GM23338 (cell line): ENCODE measurements at regions not wholly inside any gene's neighbourhood (a gene's known extent, or its start where the extent isn't known, plus 50 kb on each side); places are given as distances from the start of the nearest gene placed in this dataset.

ENCODE experiments used
- ATAC-seq: fragments of 200-7000 bp; cut with Tn5 transposase; 3 replicates; pipeline ENCODE4 v1.9.1; 2020
- DNase-seq: peaks from one replicate; pipeline ENCODE4 v3.0.0-alpha.2; 2015; ENCODE audit warnings: low spot score
- H2AFZ ChIP-seq: fragments of 200-600 bp; sonication (generic); 2 replicates; pipeline ENCODE4 v1.8.0; 2016; ENCODE audit warnings: antibody characterized with exemption, mild to moderate bottlenecking, moderate library complexity
- H3F3A ChIP-seq: fragments of 200-600 bp; sonication (generic); replicated peaks from 2 replicates; pipeline ENCODE4 v1.8.0; 2017; ENCODE audit warnings: antibody characterized with exemption, mixed run types, low read depth
- H3K27ac ChIP-seq: fragments of 200-600 bp; sonication (generic); 2 replicates; pipeline ENCODE4 v1.6.1; 2016; ENCODE audit warnings: low read depth
- H3K27me3 ChIP-seq: fragments of 200-600 bp; sonication (generic); 2 replicates; pipeline ENCODE4 v1.8.0; 2016; ENCODE audit warnings: mild to moderate bottlenecking, mixed run types, moderate library complexity; ENCODE audit not compliant: insufficient read depth
- H3K36me3 ChIP-seq: fragments of 200-600 bp; sonication (generic); 2 replicates; pipeline ENCODE4 v1.8.0; 2016; ENCODE audit warnings: mild to moderate bottlenecking; ENCODE audit not compliant: insufficient read depth
- H3K4me1 ChIP-seq: fragments of 200-600 bp; sonication (generic); 2 replicates; pipeline ENCODE4 v1.8.0; 2016; ENCODE audit warnings: mild to moderate bottlenecking, moderate library complexity; ENCODE audit not compliant: insufficient read depth
- H3K4me2 ChIP-seq: fragments of 200-600 bp; sonication (generic); 2 replicates; pipeline ENCODE4 v1.7.1; 2017; ENCODE audit warnings: mixed run types
- H3K4me3 ChIP-seq: fragments of 200-600 bp; sonication (generic); 2 replicates; pipeline ENCODE4 v1.6.1; 2016; ENCODE audit warnings: mixed run types
- H3K79me2 ChIP-seq: fragments of 200-600 bp; sonication (generic); replicated peaks from 2 replicates; pipeline ENCODE4 v1.8.0; 2017; ENCODE audit warnings: mild to moderate bottlenecking; ENCODE audit not compliant: insufficient read depth
- H3K9me2 ChIP-seq: fragments of 200-600 bp; sonication (generic); 2 replicates; pipeline ENCODE4 v1.8.0; 2017; ENCODE audit not compliant: insufficient read depth
- H4K20me1 ChIP-seq: fragments of 200-600 bp; sonication (generic); replicated peaks from 2 replicates; pipeline ENCODE4 v1.8.0; 2017; ENCODE audit warnings: mild to moderate bottlenecking; ENCODE audit not compliant: insufficient read depth
- H3K27ac Mint-ChIP-seq: 2 replicates; pipeline ENCODE4 v1.8.0; 2020; ENCODE audit warnings: inconsistent platforms, mild to moderate bottlenecking, moderate library complexity, mixed read lengths
- H3K27me3 Mint-ChIP-seq: 3 replicates; pipeline ENCODE4 v1.8.0; 2022; ENCODE audit warnings: low read depth, mild to moderate bottlenecking, moderate library complexity, mixed read lengths, inconsistent platforms; ENCODE audit not compliant: insufficient read depth, poor library complexity
- H3K36me3 Mint-ChIP-seq: 3 replicates; pipeline ENCODE4 v1.8.0; 2021; ENCODE audit warnings: low read depth, mild to moderate bottlenecking, inconsistent platforms, moderate library complexity, mixed read lengths
- H3K4me1 Mint-ChIP-seq: 3 replicates; pipeline ENCODE4 v1.8.0; 2020; ENCODE audit warnings: mild to moderate bottlenecking, inconsistent platforms, mixed read lengths
- H3K4me3 Mint-ChIP-seq: 3 replicates; pipeline ENCODE4 v1.8.0; 2021; ENCODE audit warnings: moderate library complexity, mild to moderate bottlenecking, inconsistent platforms, mixed read lengths
- H3K9me3 Mint-ChIP-seq: 3 replicates; pipeline ENCODE4 v1.8.0; 2020; ENCODE audit warnings: moderate library complexity, mild to moderate bottlenecking, inconsistent platforms, mixed read lengths
- CREB1 ChIP-seq: fragments of 250-450 bp; sonication (Bioruptor Pico); IDR thresholded peaks from 2 replicates; pipeline ENCODE4 v1.5.0; 2020; ENCODE audit warnings: low read depth, mild to moderate bottlenecking, moderate library complexity
- EZH2 ChIP-seq: fragments of 200-600 bp; sonication (generic); IDR thresholded peaks from one replicate; pipeline ENCODE4 v1.8.0; 2017; ENCODE audit warnings: antibody characterized with exemption, mild to moderate bottlenecking, low read depth; ENCODE audit not compliant: unreplicated experiment
- NANOG ChIP-seq: IDR thresholded peaks from 2 replicates; pipeline ENCODE4 v1.6.1; 2016; ENCODE audit warnings: antibody characterized with exemption, borderline replicate concordance
- POLR2AphosphoS5 ChIP-seq: IDR thresholded peaks from 2 replicates; pipeline ENCODE4 v1.6.1; 2016; ENCODE audit warnings: antibody characterized with exemption, low read depth
- REST ChIP-seq: IDR thresholded peaks from one replicate; pipeline ENCODE4 v1.6.1; 2018; ENCODE audit warnings: antibody characterized with exemption; ENCODE audit not compliant: unreplicated experiment
- STAT1 ChIP-seq: IDR thresholded peaks from one replicate; pipeline ENCODE4 v1.6.1; 2016; ENCODE audit warnings: antibody characterized with exemption; ENCODE audit not compliant: unreplicated experiment
- ZNF331 ChIP-seq: fragments of 250-450 bp; sonication (Bioruptor Pico); IDR thresholded peaks from 2 replicates; pipeline ENCODE4 v1.5.0; 2020; ENCODE audit warnings: low read depth, mild to moderate bottlenecking, moderate library complexity

GRCh38 chr4:82045267-82045666 is 328.5 kb downstream of the HNRNPD start (continued):
- no peak for TF ChIP-seq REST
- TF ChIP-seq ZNF331 (CRISPR knock-in tag), result no peak
- no peak for TF ChIP-seq POLR2AphosphoS5
- no peak for TF ChIP-seq STAT1
- no peak for TF ChIP-seq CREB1
- no peak for TF ChIP-seq EZH2

DNA sequence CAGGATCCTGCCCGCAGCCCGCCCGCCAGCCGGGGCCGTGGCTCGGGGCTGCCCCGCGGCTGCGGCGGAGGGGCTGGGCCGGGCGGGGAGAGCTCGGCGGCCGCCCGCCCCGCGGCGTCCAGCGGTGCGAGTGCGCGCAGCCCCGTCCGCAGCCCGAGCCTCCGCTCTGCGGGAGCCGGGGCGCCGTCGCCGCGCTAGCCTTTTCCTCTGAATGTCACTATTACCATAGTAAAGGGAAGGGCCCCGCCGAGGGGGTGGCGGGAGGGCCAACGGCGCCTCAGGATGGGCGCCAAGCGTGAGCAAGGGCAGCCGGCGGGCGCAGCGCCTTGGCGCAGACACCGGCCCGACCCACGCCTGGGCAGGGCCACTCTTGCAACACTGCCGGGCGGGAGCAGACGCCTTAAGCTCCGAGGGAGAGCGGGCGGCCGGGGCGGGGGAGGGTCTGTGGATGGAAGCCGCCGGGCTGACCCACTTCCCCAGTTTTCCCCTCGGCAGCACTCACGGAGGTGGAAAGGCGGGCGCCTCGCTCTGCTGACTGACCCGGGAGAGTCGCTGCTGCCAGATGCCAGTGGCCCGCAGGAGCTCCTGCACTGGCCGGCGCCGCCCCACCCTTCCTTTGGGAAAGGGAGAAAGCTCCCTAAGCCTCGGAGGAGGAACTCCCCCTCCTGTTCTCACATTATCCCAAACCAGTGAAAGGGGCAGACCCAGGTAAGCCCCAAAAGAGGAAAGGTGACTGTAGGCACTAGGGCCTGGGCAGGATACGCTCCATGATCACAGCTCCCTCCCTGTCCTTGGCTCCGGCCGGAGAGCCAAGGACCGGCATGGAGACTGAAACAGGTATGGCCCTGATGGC is 329.4 kb downstream of the HNRNPD start:
- Histone ChIP-seq H3K9me2 (no peaks in the 10 kb centered on the region), H3F3A (peaks cover 11% of the 10 kb centered on the region; the same call in 1 of the 2 replicates), H3K27ac (no peak overlapping the region), H3K79me2 (no peaks in the 10 kb centered on the region), H3K4me1 (peaks cover 14% of the 10 kb centered on the region), H3K4me3 (peak overlapping the region; percentile 82), H3K27me3 (peaks cover 45% of the 10 kb centered on the region), H4K20me1 (no peaks in the 10 kb centered on the region; the same call in 1 of the 2 replicates), H3K4me2 (peak overlapping the region; percentile 95), H2AFZ (peak overlapping the region; percentile 97), H3K36me3 (no peaks in the 10 kb centered on the region)
- H3K27ac Mint-ChIP-seq, result no peak overlapping the region
- no peaks in the 10 kb centered on the region for H3K9me3 Mint-ChIP-seq
- H3K27me3 Mint-ChIP-seq, result peaks cover 32% of the 10 kb centered on the region
- ATAC-seq (peak; percentile 82), DNase-seq (peak; percentile 82)
- TF ChIP-seq EZH2, result no peak
- TF ChIP-seq POLR2AphosphoS5, result peak; percentile 38; the same call in 1 of the 2 replicates
- H3K4me1 Mint-ChIP-seq, result peaks cover 15% of the 10 kb centered on the region; the same call in 2 of the 3 replicates
- no peaks in the 10 kb centered on the region for H3K36me3 Mint-ChIP-seq
- peak overlapping the region; percentile 78 for H3K4me3 Mint-ChIP-seq

- no peak overlapping the region for H3K27ac Mint-ChIP-seq
- H2AFZ ChIP-seq, result peak overlapping the region; percentile 99
- H3K9me3 Mint-ChIP-seq, result no peaks in the 10 kb centered on the region
- H3K4me3 Mint-ChIP-seq, result peak overlapping the region; percentile 78
- peak overlapping the region; percentile 95 for H3K4me2 ChIP-seq
- ATAC-seq (peak; percentile 2), DNase-seq (no peak)
- H3K27ac ChIP-seq, result no peak overlapping the region
- peaks cover 32% of the 10 kb centered on the region for H3K27me3 Mint-ChIP-seq
- TF ChIP-seq REST (no peak), NANOG (no peak)
- no peaks in the 10 kb centered on the region for H3K79me2 ChIP-seq
- peaks cover 45% of the 10 kb centered on the region for H3K27me3 ChIP-seq
- no peaks in the 10 kb centered on the region; the same call in 1 of the 2 replicates for H4K20me1 ChIP-seq
- H3K9me2 ChIP-seq, result no peaks in the 10 kb centered on the region
- H3K36me3 ChIP-seq, result no peaks in the 10 kb centered on the region
- H3K4me1 ChIP-seq, result peaks cover 14% of the 10 kb centered on the region
- no peaks in the 10 kb centered on the region for H3K36me3 Mint-ChIP-seq
- peak overlapping the region; percentile 82 for H3K4me3 ChIP-seq
- H3K4me1 Mint-ChIP-seq, result peaks cover 15% of the 10 kb centered on the region; the same call in 2 of the 3 replicates
- H3F3A ChIP-seq, result peaks cover 11% of the 10 kb centered on the region; the same call in 1 of the 2 replicates
Observed at GRCh38 chr4:82043809-82044137, 330.0 kb downstream of the HNRNPD start.
